NCI-H1092 (cell line): ENCODE measurements at regions not wholly inside any gene's neighbourhood (a gene's known extent, or its start where the extent isn't known, plus 50 kb on each side); places are given as distances from the start of the nearest gene placed in this dataset.

Experiments used
- DNase-seq: peaks from one replicate; lab custom pipeline; 2025; lab: John Stamatoyannopoulos, UW

GRCh38 chrX:113741744-113742143 lies 842.1 kb upstream of the HTR2C start:
- DNase-seq, result no peak

- DNase-seq, result no peak
These were observed 854.9 kb upstream of the HTR2C start for GRCh38 chrX:113728937-113729336.

- no peak for DNase-seq
These were observed 857.0 kb upstream of the HTR2C start for GRCh38 chrX:113726898-113727297.

GRCh38 chrX:113726466-113726865 lies 857.4 kb upstream of the HTR2C start:
- DNase-seq, result no peak

GRCh38 chrX:113726009-113726408 lies 857.9 kb upstream of the HTR2C start:
- no peak for DNase-seq

- DNase-seq, result no peak
These were observed 859.3 kb upstream of the AMOT start for GRCh38 chrX:113699939-113700338.

GRCh38 chrX:113675278-113675677 lies 834.6 kb upstream of the AMOT start:
- DNase-seq, result no peak

GRCh38 chrX:113651306-113651705 lies 810.7 kb upstream of the AMOT start:
- no peak for DNase-seq

- no peak for DNase-seq
These were observed 803.8 kb upstream of the AMOT start for GRCh38 chrX:113644426-113644825.

- no peak for DNase-seq
These were observed 793.9 kb upstream of the AMOT start for GRCh38 chrX:113634565-113634964.

- no peak for DNase-seq
These were observed 788.7 kb upstream of the AMOT start for GRCh38 chrX:113629326-113629725.

GRCh38 chrX:113594123-113594841 lies 753.7 kb upstream of the AMOT start:
- no peak for DNase-seq

- DNase-seq, result no peak
These were observed 745.8 kb upstream of the AMOT start for GRCh38 chrX:113586281-113586898.

- DNase-seq, result no peak
These were observed 739.9 kb upstream of the AMOT start for GRCh38 chrX:113580486-113580885.

GRCh38 chrX:113558576-113558975 lies 717.9 kb upstream of the AMOT start:
- DNase-seq, result no peak

GRCh38 chrX:113551919-113552318 lies 711.3 kb upstream of the AMOT start:
- no peak for DNase-seq

GRCh38 chrX:113548308-113549015 lies 707.8 kb upstream of the AMOT start:
- no peak for DNase-seq

- no peak for DNase-seq
These were observed 704.4 kb upstream of the AMOT start for GRCh38 chrX:113545040-113545439.

- no peak for DNase-seq
These were observed 699.1 kb upstream of the AMOT start for GRCh38 chrX:113539599-113540356.

GRCh38 chrX:113529426-113530013 lies 688.9 kb upstream of the AMOT start:
- no peak for DNase-seq

- no peak for DNase-seq
These were observed 682.2 kb upstream of the AMOT start for GRCh38 chrX:113522814-113523213.

GRCh38 chrX:113514906-113515305 lies 674.3 kb upstream of the AMOT start:
- DNase-seq, result no peak
